Mesothelial cell of epicardium (in vitro differentiated cells): ENCODE measurements at regions not wholly inside any gene's neighbourhood (a gene's known extent, or its start where the extent isn't known, plus 50 kb on each side); places are given as distances from the start of the nearest gene placed in this dataset.

Source experiments
- DNase-seq, 2 experiments: peaks; one replicate each; pipeline ENCODE4 v3.0.0; 2021; ENCODE audit warnings: low spot score in 2 of 2; ENCODE audit not compliant: unreplicated experiment in 2 of 2
- H3K27ac Mint-ChIP-seq: 2 replicates; pipeline ENCODE4 v1.8.0; 2021; ENCODE audit warnings: mixed read lengths
- H3K27me3 Mint-ChIP-seq: 2 replicates; pipeline ENCODE4 v1.8.0; 2021; ENCODE audit warnings: low read depth, mixed read lengths
- H3K36me3 Mint-ChIP-seq: 2 replicates; pipeline ENCODE4 v1.8.0; 2021; ENCODE audit warnings: mixed read lengths
- H3K4me1 Mint-ChIP-seq: 2 replicates; pipeline ENCODE4 v1.8.0; 2021; ENCODE audit warnings: mixed read lengths
- H3K4me3 Mint-ChIP-seq: 2 replicates; pipeline ENCODE4 v1.8.0; 2021; ENCODE audit warnings: mild to moderate bottlenecking, moderate library complexity, mixed read lengths
- H3K9me3 Mint-ChIP-seq: 2 replicates; pipeline ENCODE4 v1.8.0; 2021; ENCODE audit warnings: mixed read lengths
- TF ChIP-seq, protein P1 (sequence below): fragments of 200-600 bp; sonication (generic); IDR thresholded peaks from one replicate; pipeline ENCODE4 v1.5.0; 2021; ENCODE audit warnings: antibody characterized with exemption; ENCODE audit not compliant: unreplicated experiment

DNA sequence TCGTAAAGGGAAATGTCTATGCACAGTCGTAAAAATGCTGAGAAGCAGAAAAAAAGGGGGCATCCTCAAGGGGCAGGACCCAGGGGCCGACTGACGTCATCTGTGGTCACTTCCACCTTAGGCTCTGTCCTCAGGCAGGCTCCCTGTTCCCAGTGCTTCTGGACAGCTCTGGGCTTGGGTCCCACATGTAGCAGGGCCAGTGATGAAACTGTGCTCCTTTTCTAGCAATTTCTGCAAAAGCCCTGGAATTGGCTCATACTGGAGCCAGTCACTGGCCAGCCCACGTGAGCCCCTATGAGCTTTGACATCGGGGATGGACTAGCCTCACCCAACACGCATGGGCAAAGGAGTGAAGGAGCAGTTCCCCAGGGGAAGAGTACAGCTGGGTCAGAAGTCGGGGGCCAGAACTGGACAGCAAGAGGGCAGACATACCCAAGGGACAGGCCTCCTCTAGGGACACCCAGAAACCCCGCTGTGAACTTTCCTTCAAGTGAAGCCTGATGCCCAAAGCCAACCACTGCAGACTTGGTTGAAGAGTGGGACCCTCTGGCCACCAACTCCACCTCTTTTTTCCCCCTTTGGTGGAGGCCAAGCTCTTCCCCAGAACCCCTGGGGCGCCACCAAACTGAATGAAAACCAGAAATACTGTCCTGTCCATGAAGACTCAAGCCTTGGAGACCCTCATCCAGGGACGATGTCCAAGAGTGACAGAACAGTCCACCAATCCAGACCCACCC lies 1349.0 kb downstream of the BRD1 start:
- no peaks in the 10 kb centered on the region for H3K9me3 Mint-ChIP-seq
- no peaks in the 10 kb centered on the region for H3K36me3 Mint-ChIP-seq
- no peak for DNase-seq
- H3K27ac Mint-ChIP-seq: no peak overlapping the region
- H3K4me3 Mint-ChIP-seq: no peak overlapping the region
- no peaks in the 10 kb centered on the region for H3K4me1 Mint-ChIP-seq
- H3K27me3 Mint-ChIP-seq: peaks cover 3% of the 10 kb centered on the region
- TF ChIP-seq, protein P1, sequence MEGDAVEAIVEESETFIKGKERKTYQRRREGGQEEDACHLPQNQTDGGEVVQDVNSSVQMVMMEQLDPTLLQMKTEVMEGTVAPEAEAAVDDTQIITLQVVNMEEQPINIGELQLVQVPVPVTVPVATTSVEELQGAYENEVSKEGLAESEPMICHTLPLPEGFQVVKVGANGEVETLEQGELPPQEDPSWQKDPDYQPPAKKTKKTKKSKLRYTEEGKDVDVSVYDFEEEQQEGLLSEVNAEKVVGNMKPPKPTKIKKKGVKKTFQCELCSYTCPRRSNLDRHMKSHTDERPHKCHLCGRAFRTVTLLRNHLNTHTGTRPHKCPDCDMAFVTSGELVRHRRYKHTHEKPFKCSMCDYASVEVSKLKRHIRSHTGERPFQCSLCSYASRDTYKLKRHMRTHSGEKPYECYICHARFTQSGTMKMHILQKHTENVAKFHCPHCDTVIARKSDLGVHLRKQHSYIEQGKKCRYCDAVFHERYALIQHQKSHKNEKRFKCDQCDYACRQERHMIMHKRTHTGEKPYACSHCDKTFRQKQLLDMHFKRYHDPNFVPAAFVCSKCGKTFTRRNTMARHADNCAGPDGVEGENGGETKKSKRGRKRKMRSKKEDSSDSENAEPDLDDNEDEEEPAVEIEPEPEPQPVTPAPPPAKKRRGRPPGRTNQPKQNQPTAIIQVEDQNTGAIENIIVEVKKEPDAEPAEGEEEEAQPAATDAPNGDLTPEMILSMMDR: no peak

DNA sequence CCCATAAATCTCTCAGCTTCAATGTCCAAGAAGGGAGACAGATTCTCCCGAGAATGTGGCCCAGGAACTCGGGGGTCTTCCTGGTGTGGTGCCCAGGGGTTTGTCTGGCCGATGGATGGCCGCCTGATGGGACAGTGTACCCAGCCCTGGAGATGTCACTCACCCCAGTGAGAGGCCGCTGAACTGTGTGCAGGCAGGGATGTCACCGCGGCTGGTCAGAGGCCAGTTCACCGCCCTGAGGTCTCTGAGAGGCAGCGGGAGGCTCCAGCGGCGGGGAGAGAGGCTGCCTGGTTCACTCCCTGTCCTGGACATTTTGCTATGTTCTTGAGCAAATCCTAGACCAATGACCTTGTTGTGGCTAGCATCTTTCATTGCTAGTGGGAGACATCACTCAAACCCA lies 1349.5 kb downstream of the BRD1 start:
- no peaks in the 10 kb centered on the region for H3K36me3 Mint-ChIP-seq
- no peak for DNase-seq
- H3K27ac Mint-ChIP-seq: no peak overlapping the region
- no peak overlapping the region for H3K4me3 Mint-ChIP-seq
- H3K9me3 Mint-ChIP-seq: no peaks in the 10 kb centered on the region
- no peaks in the 10 kb centered on the region for H3K4me1 Mint-ChIP-seq
- TF ChIP-seq, protein P1: no peak
- H3K27me3 Mint-ChIP-seq: peaks cover 1% of the 10 kb centered on the region

DNA sequence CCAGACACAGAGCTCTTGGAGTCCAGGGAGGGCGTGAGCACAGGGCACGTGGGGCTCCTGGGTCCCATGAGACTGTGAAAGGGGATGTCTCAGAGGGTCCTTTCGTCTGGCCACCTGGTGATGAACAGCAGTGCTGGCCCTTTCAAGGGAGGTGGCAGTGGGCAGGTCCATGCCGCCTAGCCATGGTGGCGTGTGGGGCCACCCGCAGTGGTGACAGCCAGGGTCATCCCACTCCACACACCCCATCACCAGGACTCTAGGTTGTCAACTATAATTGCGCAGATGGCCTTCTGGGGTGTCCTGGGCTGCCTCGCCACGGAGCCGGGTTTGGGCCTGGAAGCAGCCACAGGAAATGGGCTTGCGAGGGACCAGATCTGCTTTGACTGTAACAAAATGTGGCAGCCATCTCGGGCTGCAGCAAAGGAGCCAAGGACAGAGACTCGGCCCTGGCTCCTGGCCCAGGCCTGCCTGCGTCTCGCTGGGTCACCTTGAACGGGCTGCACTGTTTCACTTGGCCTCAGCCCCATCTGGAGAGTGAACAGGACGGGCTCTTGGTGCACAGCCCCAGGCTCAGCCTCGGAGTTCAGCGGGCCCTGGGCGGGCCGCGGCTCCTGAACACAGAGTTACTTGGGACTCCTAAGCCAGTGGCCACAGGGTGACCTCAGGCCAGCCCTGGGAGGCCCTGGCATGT lies 1350.5 kb downstream of the BRD1 start:
- TF ChIP-seq, protein P1: no peak
- no peaks in the 10 kb centered on the region for H3K36me3 Mint-ChIP-seq
- no peak overlapping the region for H3K4me3 Mint-ChIP-seq
- H3K9me3 Mint-ChIP-seq: peaks cover 4% of the 10 kb centered on the region
- no peak for DNase-seq
- no peaks in the 10 kb centered on the region for H3K4me1 Mint-ChIP-seq
- no peak overlapping the region for H3K27ac Mint-ChIP-seq
- H3K27me3 Mint-ChIP-seq: peaks cover 8% of the 10 kb centered on the region

DNA sequence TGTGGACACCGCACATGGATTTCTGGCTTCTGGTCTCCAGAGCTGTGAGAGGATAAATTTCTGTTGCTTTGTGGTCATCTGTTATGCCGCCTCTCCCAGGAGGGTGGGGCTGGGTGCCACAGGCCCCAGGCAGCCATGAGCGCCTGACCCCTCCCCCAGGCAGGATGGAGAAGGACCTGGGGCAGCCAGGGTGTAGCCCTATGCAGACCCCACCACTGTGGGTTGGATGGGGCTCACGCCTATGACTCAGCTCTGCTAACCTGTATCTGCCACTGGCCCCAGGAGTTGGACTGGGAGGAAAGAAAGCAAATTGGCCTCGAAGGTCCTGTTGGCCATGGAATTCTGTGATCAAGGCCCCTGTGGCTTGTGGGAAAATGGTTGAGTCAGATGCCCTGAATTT lies 1351.1 kb downstream of the BRD1 start:
- Mint-ChIP-seq H3K36me3 (no peaks in the 10 kb centered on the region), H3K27ac (no peak overlapping the region), H3K4me3 (no peak overlapping the region), H3K4me1 (no peaks in the 10 kb centered on the region), H3K27me3 (peaks cover 10% of the 10 kb centered on the region), H3K9me3 (peaks cover 8% of the 10 kb centered on the region)
- TF ChIP-seq, protein P1: no peak
- DNase-seq: no peak

DNA sequence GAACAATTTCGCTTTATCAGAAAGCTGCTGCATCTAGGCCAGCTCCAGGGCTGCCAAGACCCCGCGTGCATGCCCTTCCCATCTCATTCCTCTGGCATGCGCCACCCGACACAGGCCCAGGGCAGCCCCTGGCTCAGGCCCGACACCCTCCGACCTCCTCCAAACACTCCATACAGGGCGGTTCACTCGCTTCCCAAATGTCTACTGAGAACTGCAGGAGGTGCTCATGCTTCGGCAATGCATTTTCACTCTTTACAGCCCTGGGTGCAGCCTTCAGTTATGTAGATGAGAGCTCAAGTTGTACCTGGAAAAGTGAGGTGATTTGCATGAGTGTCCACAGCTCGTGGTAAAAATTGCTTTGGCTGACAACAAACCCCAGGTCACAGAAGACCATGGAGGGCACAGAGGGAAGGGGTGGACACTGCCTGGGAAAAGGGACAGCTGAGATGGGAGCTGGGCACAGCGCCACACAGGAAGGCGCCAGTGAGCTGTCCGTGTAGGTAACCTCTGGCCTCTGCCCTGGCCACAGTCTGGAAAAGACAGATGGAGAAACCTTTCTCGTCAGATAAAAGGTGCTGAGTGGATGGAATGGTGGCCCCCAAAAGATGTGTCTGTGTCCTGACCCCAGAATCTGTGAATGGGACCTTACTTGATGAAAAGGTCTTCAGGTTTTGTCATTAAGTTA lies 1351.9 kb downstream of the BRD1 start:
- TF ChIP-seq, protein P1: no peak
- no peak for DNase-seq
- Mint-ChIP-seq H3K27me3 (peaks cover 10% of the 10 kb centered on the region), H3K4me3 (no peak overlapping the region), H3K9me3 (peaks cover 8% of the 10 kb centered on the region), H3K4me1 (no peaks in the 10 kb centered on the region), H3K36me3 (no peaks in the 10 kb centered on the region), H3K27ac (no peak overlapping the region)
